AG09309 (cell line): ENCODE measurements at regions not wholly inside any gene's neighbourhood (a gene's known extent, or its start where the extent isn't known, plus 50 kb on each side); places are given as distances from the start of the nearest gene placed in this dataset.

Experiments used
- DNase-seq: peaks from one replicate; pipeline ENCODE4 v3.0.0-alpha.2; 2010; ENCODE audit warnings: low read depth
- H3K4me3 ChIP-seq: 2 replicates; pipeline ENCODE4 v1.5.1; 2011; ENCODE audit warnings: mild to moderate bottlenecking, low read depth, low read length, moderate library complexity; ENCODE audit not compliant: control insufficient read depth
- TF ChIP-seq, protein P1 (sequence below): IDR thresholded peaks from 2 replicates; pipeline ENCODE4 v1.5.1; 2011; ENCODE audit warnings: mild to moderate bottlenecking, low read depth, low read length, inconsistent platforms; ENCODE audit not compliant: insufficient read depth, control insufficient read depth; ENCODE audit errors: missing control alignments

DNA sequence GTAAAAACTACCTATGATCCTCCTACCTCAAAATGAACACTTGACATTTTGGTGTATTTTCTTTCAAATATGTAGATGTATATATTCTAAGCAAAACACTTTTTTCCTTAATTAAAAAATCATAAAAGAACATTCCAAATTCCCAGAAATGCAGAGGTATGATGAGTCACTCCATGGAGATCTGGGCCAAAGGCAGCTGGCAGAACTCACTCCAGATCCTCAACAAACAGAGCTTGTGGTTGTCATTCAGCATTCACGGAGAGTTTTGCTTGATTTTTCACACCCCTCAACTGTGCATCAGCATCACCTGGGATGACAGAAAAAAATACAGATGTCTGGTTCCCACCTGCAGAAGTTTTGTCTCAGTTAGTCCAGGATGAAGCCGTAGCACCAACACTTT is 144.6 kb downstream of the KIT start:
- TF ChIP-seq, protein P1, sequence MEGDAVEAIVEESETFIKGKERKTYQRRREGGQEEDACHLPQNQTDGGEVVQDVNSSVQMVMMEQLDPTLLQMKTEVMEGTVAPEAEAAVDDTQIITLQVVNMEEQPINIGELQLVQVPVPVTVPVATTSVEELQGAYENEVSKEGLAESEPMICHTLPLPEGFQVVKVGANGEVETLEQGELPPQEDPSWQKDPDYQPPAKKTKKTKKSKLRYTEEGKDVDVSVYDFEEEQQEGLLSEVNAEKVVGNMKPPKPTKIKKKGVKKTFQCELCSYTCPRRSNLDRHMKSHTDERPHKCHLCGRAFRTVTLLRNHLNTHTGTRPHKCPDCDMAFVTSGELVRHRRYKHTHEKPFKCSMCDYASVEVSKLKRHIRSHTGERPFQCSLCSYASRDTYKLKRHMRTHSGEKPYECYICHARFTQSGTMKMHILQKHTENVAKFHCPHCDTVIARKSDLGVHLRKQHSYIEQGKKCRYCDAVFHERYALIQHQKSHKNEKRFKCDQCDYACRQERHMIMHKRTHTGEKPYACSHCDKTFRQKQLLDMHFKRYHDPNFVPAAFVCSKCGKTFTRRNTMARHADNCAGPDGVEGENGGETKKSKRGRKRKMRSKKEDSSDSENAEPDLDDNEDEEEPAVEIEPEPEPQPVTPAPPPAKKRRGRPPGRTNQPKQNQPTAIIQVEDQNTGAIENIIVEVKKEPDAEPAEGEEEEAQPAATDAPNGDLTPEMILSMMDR, result no peak

DNA sequence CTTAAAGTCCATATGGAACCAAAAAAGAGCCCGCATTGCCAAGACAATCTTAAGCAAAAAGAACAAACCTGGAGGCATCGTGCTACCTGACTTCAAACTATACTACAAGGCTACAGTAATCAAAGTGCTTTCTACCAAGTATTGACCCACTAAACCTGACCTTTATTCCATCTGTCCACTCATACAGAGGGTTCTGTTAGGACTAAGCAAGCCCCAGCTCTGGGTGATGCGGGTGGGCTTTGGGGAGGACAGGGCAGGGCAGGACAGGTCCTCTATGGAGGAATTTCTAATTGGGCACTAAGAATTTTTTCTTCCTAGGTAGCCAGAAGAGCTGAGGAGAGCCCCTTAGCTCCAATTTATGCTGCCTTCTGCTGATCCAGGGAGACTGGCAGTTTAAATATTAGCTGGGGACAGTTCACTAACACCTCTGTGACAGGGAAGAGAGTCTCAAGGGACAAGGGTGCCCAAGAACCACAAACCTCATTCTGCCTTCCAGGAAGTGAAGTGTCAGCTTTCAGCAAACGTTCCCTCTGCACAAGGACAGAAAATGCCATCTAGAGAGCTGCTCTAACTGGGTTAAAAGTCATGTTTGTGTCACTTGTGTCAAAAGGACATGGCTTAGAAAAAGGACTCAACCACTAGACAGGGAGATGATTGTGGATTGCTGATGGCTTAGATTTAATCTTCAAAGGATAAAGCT is 143.2 kb downstream of the KIT start:
- no peak overlapping the region for H3K4me3 ChIP-seq
- no peak for DNase-seq
- TF ChIP-seq, protein P1, result no peak

More for the DNA sequence above, 144.6 kb downstream of the KIT start:
- no peak overlapping the region for H3K4me3 ChIP-seq
- no peak for DNase-seq

DNA sequence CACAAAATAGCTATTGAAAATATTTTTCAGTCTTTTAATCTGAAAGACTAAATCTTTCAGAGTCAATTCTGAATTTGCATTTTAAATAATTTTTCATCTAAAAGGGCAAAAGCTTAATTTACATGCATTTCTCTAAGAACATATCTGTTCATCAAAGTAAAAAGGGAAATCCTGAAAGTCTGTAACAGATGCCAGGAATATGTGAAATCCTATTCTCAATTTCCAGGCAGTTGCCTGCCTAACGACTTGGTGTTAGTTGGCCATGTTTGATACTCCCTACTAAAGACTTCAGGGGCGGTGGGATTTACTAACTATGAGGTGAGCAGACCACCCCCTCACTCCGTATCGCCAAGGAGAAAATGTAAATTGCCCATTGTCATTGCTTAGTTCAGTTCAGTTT is 136.8 kb downstream of the KIT start:
- no peak for DNase-seq
- TF ChIP-seq, protein P1, result no peak

DNA sequence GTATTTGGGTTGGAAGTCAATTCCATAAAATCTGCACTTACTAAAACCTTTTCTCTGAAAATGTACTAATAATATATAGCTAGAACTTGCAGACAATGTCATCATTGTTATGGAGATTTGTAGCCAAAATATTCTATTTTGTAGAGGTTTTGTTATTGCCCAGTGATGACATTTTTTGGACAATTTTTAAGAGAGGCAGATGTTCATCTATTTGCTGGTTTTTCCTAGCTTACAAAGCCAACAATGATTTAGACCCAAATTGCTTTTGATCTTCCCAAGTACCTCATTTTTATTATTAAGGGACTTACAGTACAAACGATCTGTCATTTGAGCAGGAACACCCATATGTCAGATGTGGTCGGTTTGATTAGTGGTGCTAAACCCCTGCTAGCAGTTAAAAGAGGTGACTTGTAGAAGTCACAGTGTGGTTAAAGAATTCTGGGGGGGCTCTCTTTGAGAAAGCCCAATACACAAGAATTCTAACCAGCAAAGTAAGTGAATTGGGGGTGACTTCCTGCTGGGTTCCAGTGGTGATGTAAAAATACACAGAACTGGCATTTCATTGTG is 136.2 kb downstream of the KIT start:
- TF ChIP-seq, protein P1, result no peak

More for the DNA sequence above, 136.8 kb downstream of the KIT start:
- H3K4me3 ChIP-seq, result no peak overlapping the region

More for the DNA sequence above, 136.2 kb downstream of the KIT start:
- no peak overlapping the region for H3K4me3 ChIP-seq
- DNase-seq, result no peak
